Right lobe of liver (tissue), 4 donors: ENCODE measurements at regions not wholly inside any gene's neighbourhood (a gene's known extent, or its start where the extent isn't known, plus 50 kb on each side); places are given as distances from the start of the nearest gene placed in this dataset.

Experiments
- CTCF ChIP-seq, 4 donors: fragments of 200-600 bp in 3 of 4; fragments of 450-650 bp in 1 of 4; IDR thresholded peaks; one replicate each; pipeline versions ENCODE4 v1.5.1 to v1.8.0; 2016 to 2022; ENCODE audit warnings: antibody characterized with exemption in 4 of 4, mild to moderate bottlenecking in 2 of 4
- POLR2A ChIP-seq: fragments of 450-650 bp; IDR thresholded peaks from one replicate; pipeline ENCODE4 v1.6.1; 2017; ENCODE audit warnings: antibody characterized with exemption, mild to moderate bottlenecking
- donor health status: DM: no; HTN: no; CAD: no.
- donor health status: DM: no; HTN: no; CAD: no.
- donor health status: DM: no; HTN: yes; CAD: no.

GRCh38 chr1:213656039-213656438 is 331.7 kb upstream of the PROX1 start:
- TF ChIP-seq POLR2A: no peak
- no peak for TF ChIP-seq CTCF (IDR thresholded peaks at IDR 0.05)
